ENCODE measurements at regions not wholly inside any gene's neighbourhood (a gene's known extent, or its start where the extent isn't known, plus 50 kb on each side); places are given as distances from the start of the nearest gene placed in this dataset.

DNA sequence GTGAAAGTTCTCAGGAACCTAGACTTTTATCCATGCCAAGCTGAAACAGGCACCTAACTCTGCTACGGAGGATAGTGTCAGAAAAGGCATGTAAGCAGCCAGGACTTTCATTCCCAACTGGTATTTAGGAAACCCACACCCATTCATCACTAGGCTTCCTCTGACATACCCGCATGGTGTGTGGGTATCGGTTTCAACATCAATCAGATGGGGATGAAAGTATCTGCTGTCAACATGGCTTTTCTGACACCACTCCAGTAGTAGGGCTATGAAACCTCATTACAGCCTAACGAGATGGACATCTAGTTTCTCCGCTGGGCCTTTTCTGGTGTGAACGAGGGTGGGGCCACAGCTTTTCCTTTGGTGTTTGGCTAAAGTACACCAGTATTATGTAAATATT is 1178.3 kb downstream of the CDH11 start:
- no peak for DNase-seq (ENCODE audit: low read depth, low spot score)
- in situ Hi-C loops (cut with HindIII; ENCODE audit: low sequenced_read_pairs): no loop called here
- no peak overlapping the region for H3K4me3 ChIP-seq (ENCODE audit: low read depth, low read length)
- TF ChIP-seq, protein P1, sequence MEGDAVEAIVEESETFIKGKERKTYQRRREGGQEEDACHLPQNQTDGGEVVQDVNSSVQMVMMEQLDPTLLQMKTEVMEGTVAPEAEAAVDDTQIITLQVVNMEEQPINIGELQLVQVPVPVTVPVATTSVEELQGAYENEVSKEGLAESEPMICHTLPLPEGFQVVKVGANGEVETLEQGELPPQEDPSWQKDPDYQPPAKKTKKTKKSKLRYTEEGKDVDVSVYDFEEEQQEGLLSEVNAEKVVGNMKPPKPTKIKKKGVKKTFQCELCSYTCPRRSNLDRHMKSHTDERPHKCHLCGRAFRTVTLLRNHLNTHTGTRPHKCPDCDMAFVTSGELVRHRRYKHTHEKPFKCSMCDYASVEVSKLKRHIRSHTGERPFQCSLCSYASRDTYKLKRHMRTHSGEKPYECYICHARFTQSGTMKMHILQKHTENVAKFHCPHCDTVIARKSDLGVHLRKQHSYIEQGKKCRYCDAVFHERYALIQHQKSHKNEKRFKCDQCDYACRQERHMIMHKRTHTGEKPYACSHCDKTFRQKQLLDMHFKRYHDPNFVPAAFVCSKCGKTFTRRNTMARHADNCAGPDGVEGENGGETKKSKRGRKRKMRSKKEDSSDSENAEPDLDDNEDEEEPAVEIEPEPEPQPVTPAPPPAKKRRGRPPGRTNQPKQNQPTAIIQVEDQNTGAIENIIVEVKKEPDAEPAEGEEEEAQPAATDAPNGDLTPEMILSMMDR (IDR thresholded peaks at IDR 0.05; ENCODE audit: low read depth, low read length): no peak

DNA sequence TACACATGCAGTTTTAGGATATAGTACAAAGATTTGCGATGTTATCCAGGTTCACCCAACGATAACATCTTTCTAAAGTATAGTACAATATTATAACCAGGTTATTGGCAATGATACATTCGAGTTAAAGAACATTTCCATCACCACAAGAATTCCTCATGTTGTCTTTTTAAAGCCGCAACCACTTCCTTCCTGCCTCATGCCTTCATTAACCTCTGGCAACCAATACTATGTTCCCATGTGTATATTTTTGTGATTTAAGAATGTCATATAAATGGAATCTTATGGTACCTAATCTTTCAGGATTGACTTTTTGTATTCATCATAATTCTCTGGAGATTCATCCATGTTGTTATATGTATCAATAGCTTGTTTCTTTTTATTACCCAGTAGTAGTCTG is 1183.2 kb downstream of the CDH11 start:
- H3K4me3 ChIP-seq (ENCODE audit: low read depth, low read length): no peak overlapping the region
- TF ChIP-seq, protein P1 (IDR thresholded peaks at IDR 0.05; ENCODE audit: low read depth, low read length): no peak
- DNase-seq (ENCODE audit: low read depth, low spot score): peak; percentile 28
- in situ Hi-C loops (cut with HindIII; ENCODE audit: low sequenced_read_pairs): no loop called here

DNA sequence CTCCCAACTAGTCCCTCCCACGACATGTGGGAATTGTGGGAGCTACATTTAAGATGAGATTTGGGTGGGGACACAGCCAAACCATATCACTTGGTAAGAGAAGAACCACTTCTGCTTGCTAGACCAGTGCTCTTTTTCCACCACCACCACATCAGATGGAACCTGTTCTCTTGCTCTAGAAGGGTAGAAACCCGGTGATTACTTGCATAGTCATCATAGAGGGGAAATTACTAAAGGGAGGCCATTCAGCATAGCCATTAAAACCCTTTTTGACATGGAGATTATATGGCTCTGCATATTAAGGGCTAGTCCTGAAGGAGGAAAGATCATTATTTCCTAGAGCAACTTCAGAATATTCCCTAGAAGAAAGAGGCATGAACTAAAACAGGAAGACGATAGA is 1188.0 kb downstream of the CDH11 start:
- in situ Hi-C loops (cut with HindIII; ENCODE audit: low sequenced_read_pairs): no loop called here
- DNase-seq (ENCODE audit: low read depth, low spot score): no peak
- H3K4me3 ChIP-seq (ENCODE audit: low read depth, low read length): no peak overlapping the region
- TF ChIP-seq, protein P1 (IDR thresholded peaks at IDR 0.05; ENCODE audit: low read depth, low read length): no peak

DNA sequence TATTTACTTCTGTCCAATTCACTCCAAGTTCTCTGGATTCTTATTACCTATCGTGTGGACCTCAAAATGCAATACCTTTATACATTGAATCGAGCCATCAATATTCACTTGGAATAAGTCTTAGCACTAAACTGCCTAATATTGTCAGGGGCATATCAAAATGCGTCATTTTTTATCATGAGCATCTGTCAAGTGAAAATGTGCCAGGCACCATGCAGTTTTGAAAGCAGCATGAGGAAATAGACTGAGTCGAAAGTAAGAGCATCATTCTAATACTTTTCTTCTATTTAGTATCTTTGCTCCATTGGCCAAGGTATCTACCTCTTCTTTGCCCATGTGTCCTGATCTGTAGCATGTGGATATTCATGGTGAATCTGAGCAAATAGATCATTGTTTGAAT is 1193.4 kb downstream of the CDH11 start:
- in situ Hi-C loops (cut with HindIII; ENCODE audit: low sequenced_read_pairs): no loop called here
- no peak for DNase-seq (ENCODE audit: low read depth, low spot score)

DNA sequence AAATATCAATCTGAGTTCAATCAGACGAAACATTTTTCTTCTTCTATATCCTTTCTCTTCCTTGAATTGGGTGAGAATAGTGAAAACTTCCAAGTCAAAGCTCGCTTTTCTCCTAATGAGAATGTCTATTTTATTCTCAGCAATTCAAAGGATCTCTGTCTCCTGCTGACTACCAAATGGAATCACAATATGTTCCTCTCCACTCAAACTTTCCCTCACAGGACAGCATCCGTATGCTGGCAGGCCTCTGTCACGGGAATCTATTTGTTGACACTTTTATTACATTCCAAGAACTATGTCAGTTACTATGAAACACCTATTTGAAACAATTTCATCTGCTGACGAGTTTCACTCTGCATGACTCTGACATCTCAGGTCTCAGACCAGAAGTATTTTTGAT is 1196.6 kb downstream of the CDH11 start:
- no peak for DNase-seq (ENCODE audit: low read depth, low spot score)
- TF ChIP-seq, protein P1 (IDR thresholded peaks at IDR 0.05; ENCODE audit: low read depth, low read length): no peak
- in situ Hi-C loops (cut with HindIII; ENCODE audit: low sequenced_read_pairs): no loop called here
- no peak overlapping the region for H3K4me3 ChIP-seq (ENCODE audit: low read depth, low read length)

More for the DNA sequence above, 1193.4 kb downstream of the CDH11 start:
- no peak overlapping the region for H3K4me3 ChIP-seq (ENCODE audit: low read depth, low read length)
- TF ChIP-seq, protein P1 (IDR thresholded peaks at IDR 0.05; ENCODE audit: low read depth, low read length): no peak

DNA sequence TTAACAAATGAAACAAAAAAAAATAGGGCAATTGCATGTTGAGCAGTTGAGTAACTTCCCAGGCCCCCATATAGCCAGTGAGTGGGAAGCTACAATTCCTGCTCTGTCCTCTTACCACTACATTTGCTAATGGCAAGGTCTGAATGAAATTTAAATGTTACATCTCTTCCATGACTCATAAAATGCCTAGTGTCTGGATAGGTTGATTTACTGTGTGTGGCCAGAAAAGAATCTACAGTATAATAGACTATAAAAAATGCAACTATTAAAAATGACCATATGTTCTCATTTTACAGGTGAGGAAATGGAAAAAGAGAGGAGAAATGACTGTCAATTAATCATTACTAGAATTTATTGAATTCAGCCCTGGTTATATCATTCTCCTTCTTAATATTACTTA is 1199.3 kb downstream of the CDH11 start:
- TF ChIP-seq, protein P1 (IDR thresholded peaks at IDR 0.05; ENCODE audit: low read depth, low read length): no peak
- no peak overlapping the region for H3K4me3 ChIP-seq (ENCODE audit: low read depth, low read length)
- in situ Hi-C loops (cut with HindIII; ENCODE audit: low sequenced_read_pairs): no loop called here
- DNase-seq (ENCODE audit: low read depth, low spot score): peak; percentile 23

DNA sequence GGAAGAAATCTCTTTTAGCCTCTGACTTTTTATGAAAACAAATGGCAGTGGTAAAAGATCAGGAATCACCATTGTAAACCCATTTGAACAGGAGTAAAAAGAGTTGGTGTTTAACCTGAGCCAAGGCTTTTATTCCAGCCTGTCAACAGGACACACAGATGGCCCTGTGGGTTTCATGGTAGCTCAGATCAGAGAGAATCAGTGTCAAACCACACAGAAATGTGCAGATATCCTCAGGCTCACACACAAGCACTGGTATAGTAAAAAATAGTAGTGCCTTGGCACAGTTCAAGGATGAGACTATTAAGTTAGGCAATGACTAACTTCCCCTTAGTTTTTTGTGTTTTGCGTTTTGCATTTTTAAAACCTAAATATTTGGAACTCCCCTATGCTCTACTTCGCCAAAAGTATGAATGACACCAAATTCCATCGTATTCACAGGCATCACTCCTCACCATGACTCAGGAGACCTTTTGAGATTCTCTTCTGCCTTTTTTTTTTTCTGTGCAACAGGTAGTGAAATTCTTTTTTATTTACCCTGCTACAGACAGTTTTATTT is 1200.0 kb downstream of the CDH11 start:
- no peak for DNase-seq (ENCODE audit: low read depth, low spot score)
- no peak overlapping the region for H3K4me3 ChIP-seq (ENCODE audit: low read depth, low read length)
- TF ChIP-seq, protein P1 (IDR thresholded peaks at IDR 0.05; ENCODE audit: low read depth, low read length): no peak
- in situ Hi-C loops (cut with HindIII; ENCODE audit: low sequenced_read_pairs): no loop called here
